AG09319 (cell line): ENCODE measurements at regions not wholly inside any gene's neighbourhood (a gene's known extent, or its start where the extent isn't known, plus 50 kb on each side); places are given as distances from the start of the nearest gene placed in this dataset.

Source experiments
- DNase-seq: peaks from one replicate; pipeline ENCODE4 v3.0.0-alpha.2; 2010; ENCODE audit warnings: low read depth; ENCODE audit errors: extremely low read depth
- TF ChIP-seq, protein P1 (sequence below): IDR thresholded peaks from 2 replicates; pipeline ENCODE4 v1.5.1; 2011; ENCODE audit warnings: low read depth, mild to moderate bottlenecking, inconsistent platforms, low read length, moderate library complexity

DNA sequence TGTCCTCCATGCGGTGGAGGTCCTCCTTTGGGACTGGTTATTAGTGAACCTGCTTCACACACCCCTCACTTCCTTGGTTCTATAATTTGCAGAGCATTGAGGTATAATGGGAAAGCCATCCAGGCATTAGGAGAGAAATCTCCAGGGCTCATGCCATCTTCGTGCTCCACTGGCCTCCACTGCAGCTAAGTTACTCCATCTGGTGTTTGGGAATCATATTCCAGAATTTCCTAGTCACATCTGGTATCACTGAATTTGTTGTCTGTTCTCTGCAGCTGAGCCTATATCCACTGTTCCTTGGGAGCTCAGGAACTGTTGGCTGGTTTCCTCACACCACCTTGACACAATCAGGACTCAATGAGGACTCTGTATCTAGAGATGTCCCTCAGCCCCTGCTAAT, 173.0 kb upstream of the TSHZ2 start:
- no peak for DNase-seq
- TF ChIP-seq, protein P1, sequence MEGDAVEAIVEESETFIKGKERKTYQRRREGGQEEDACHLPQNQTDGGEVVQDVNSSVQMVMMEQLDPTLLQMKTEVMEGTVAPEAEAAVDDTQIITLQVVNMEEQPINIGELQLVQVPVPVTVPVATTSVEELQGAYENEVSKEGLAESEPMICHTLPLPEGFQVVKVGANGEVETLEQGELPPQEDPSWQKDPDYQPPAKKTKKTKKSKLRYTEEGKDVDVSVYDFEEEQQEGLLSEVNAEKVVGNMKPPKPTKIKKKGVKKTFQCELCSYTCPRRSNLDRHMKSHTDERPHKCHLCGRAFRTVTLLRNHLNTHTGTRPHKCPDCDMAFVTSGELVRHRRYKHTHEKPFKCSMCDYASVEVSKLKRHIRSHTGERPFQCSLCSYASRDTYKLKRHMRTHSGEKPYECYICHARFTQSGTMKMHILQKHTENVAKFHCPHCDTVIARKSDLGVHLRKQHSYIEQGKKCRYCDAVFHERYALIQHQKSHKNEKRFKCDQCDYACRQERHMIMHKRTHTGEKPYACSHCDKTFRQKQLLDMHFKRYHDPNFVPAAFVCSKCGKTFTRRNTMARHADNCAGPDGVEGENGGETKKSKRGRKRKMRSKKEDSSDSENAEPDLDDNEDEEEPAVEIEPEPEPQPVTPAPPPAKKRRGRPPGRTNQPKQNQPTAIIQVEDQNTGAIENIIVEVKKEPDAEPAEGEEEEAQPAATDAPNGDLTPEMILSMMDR = no peak

DNA sequence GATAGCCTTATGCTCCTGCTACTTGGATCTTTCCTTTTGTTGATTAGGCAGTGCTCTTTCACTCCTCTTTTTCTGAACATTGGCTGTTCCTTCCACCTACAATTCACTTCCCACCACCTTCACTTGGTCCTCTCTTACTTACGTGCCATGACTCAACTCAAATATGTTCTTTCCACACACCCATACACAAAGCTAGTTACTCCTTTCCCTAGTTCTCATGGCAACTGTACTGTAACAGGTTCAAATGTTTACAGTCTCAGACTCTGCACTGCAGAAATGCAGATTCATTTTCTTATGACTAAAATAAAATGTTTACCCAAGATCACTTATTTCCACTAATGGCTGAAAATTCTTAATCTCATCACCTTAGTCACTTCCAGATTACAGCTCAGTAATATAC, 174.0 kb upstream of the TSHZ2 start:
- DNase-seq = no peak
- TF ChIP-seq, protein P1 = no peak

DNA sequence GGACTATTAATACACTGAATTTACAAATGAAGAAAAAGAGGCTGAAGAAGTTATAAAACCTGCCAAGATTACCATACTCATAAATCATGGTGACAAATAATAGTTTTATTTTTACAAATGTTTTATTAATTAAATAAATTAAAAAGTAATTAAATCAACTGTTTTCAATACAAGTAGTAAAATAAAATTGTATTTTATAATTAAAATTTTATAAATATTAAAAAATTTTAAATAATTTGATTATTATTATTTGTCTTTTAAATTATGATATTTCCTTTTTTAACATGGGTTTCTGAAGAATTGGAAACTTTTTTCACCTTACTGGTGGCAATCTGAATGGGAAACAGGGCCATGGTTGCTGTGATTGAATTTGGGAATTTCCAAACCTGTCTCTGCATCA, 177.3 kb upstream of the TSHZ2 start:
- TF ChIP-seq, protein P1 = no peak
- no peak for DNase-seq

DNA sequence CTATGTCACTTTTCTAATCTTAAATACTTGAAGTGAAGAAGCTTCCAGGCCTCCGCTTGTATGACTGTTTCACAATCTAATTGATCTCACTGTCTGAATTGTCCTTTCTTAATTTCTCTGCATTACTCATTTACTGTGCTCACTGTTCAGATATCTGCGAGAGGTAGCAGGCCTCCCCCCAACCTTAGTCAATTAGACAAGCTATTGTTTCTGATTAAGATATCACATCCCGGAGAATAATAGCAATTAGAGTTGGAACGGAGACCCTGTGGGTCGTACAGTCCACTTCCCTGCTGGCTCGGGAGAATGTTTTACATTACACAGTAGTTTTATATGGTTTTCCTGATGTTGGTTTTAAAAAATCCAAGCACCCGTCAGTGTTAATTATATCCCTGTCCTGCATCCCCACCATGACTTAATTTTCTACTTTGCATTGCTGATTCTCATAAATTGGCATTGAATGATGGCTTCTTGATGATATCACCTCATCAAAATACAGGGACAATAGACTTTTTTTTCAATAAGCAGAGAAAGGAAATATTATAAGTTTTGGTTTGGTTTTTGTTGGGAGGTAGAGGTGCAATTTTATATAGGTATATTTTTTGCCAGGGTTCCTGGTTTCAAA, 178.7 kb upstream of the TSHZ2 start:
- no peak for DNase-seq
- TF ChIP-seq, protein P1 = no peak

DNA sequence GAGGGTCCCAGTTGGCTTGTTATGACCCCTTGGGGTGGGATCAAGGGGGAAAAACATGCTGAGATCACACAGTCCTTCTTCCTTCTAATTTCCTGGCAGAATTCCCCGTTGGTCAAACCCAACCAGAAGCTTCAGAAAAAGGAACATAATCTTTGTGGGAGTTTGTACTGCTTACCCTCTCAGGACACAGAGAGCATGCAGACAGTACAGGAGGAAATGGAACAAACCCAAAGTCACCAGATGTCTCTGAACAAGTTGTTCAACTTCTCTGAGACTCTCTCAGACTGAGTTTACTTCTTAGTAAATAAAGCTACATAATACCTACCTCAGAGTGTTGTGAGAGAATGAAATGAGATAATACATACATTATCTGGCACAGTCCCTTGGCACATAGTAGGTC, 181.1 kb upstream of the TSHZ2 start:
- DNase-seq = no peak
- TF ChIP-seq, protein P1 = no peak

DNA sequence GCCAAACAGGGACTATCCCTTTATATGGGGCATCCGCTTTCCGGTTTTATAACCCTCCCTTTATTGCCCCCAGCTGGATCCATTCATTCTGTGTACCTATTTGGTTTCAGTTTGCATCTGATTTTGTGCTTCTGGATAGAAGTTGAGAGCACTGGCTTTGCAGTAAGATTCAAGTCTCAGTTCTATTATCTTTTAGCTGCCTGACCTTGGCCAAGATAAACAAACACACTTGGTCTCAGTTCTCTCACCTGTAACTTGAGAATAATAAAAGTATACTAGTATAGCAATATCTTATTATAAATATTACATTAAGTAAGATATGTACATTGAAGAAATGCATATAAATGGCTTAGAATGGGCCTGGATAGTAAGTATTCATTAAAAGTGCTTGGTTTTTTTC, 182.4 kb upstream of the TSHZ2 start:
- TF ChIP-seq, protein P1 = no peak
- no peak for DNase-seq

DNA sequence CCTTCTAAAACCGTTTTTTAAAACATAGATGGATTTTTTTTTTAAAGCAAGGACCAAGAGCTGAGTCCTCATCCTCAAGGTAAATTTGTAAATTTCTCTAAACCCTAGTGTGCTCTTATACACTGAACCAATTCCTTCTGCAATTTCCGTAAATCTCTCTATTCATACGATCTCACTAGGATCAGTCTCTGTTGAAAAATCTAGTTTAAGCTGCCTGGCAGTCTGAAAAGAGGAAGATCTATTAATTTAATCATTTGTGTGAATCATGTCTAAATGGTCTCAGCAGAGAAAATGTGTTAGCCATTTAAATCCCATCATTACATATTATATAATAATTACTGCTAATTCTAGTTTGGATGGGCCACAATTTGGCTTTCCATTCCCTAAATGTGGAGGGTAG, 184.2 kb upstream of the TSHZ2 start:
- no peak for DNase-seq
- TF ChIP-seq, protein P1 = no peak
